OCI-M2 (cell line): ENCODE measurements at regions not wholly inside any gene's neighbourhood (a gene's known extent, or its start where the extent isn't known, plus 50 kb on each side); places are given as distances from the start of the nearest gene placed in this dataset.
"Not testable (repeated sequence)": the region's sequence is repeated elsewhere in the genome, so short reads cannot be mapped to it uniquely, and the experiment has no call there.

ENCODE experiments used
- DNase-seq: peaks from one replicate; lab custom pipeline; 2025; ENCODE audit not compliant: unreplicated experiment; lab: John Stamatoyannopoulos, UW

DNA sequence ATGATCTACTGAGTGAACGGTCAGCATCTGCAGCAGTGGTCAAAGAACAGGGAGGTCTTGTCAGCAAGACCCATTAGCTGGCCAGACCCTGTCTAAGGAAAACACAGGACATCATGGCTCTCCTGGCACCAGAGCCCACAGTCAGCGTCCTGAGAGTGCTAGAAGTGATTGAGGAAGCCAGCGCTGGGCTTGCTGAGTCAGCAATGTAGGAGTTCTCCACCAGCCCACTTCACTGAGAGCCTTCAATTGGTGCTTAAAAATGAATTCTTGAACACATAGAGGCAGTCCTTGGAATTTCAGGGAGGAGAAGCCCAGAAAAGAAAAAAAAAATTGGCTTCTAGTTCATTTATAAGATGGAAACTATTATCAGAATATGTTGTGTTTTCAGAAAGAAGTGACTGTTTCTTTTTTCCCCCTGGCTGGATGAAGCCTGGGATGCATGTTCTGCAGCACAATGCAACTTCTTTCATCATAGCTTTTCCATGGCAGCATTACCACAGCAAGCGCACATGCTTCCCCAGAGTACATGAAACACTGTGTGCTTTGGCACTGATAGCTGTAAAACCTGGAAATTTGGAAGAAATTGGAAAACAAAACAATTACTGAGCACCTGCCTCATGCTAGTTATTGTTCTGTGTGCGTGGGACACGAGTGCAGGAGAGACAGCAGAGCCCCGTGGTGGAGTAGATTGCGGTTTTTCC lies 899.9 kb downstream of the C6orf118 start:
- no peak for DNase-seq

- DNase-seq, result no peak
Measured at GRCh38 chr6:164408868-164409267, 900.5 kb downstream of the C6orf118 start.

DNA sequence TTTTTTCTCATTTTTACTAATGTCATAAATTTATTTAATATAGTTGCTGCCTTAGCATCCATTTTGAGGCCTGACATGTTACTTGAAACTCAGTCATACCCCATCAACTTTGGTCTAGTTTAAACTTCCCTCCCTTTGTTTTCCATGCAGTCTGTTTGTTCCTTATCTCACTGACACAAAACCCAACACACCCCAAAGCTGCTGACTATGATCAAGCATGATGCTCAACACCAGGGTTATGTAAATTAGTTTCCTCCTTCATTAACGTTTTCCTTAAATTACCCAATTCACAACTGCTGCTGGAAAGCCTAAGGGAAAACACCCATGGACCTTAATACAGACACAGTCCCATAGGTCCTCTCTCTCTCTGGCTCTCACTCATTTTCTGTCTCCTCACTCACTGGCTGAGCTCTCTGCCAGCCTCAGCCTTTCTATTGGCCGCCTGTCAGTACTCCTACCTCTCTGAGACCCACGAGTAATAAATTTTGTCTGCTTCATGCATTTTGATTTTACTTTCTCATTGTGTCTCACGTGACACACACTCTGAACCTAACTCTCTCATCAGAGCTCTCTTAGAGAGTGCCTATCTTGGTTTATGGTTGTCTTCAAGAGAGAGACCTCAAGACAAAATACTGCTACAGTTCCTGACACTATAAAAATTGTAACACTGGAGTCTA lies 904.5 kb downstream of the C6orf118 start:
- DNase-seq, result no peak

- no peak for DNase-seq
Measured at GRCh38 chr6:164401871-164402270, 907.5 kb downstream of the C6orf118 start.

GRCh38 chr6:164398647-164399046 lies 910.8 kb downstream of the C6orf118 start:
- no peak for DNase-seq

GRCh38 chr6:164396071-164397047 lies 913.0 kb downstream of the C6orf118 start:
- DNase-seq, result no peak

DNA sequence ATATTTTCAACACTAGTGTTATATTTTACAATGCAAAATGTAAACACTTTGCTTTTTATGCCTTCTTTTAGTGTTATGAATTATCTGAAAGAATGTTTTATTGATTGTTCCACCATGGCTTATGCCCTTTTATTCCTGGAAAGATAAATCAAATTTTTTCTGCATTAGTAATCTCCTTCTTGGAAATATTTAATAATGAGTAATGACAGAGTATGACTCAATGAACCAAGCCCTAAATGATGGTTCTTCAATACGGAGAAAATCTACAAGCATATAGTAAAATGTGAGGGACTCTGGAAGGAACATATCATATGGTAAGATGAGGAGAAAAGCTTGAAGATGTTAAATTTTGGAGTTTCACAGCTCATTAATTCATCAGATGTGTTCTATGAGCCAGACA lies 929.6 kb downstream of the C6orf118 start:
- DNase-seq, result no peak

- no peak for DNase-seq
Measured at GRCh38 chr6:164378330-164378729, 931.1 kb downstream of the C6orf118 start.

DNA sequence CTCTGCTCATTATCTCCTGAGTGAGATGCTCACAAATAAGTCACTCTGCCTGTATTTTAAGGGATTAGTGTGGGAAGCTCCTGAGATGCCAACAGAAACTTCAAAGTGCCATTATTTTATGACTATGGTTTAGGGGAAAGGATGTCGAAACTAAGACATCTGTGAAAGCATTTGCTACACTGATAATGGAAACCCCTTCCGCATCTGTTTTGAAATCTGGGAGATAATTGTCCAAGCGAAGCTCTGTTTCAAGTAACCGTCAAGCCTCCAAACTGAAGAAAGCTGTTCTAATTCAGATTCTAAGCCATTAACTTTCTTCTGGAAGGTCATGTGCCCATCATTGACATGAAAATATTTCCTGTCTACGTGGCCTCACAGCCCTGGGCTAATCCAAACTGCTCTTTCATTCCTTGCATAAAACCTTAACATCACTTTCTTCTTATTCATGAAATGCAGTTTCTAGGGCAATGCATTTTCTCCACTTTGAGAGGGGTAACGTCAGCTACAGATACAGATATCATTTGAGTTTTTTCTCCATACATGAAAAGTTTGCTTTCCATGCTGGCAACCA lies 932.0 kb downstream of the C6orf118 start:
- DNase-seq, result no peak

DNA sequence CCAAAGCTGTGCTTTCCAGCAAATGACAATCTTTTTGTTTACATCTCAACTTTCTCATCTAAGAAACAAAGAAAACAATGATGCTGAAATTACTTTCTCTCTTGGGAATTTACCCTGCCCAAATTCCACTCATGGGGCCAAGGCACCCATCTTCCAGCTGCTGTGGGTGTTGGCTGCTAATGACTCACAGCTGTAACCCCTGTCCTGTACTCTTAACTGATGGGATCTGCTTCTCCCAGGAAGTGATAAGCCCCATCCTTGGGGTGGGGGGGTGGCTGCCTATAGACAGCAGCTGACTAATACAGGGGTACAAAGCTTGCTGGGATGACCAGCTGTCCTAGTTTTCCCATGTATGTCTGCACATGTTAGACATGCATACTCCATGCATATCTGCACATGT lies 938.6 kb downstream of the C6orf118 start:
- DNase-seq, result no peak

- no peak for DNase-seq
Measured at GRCh38 chr6:164359441-164359840, 944.9 kb downstream of the QKI start.

DNA sequence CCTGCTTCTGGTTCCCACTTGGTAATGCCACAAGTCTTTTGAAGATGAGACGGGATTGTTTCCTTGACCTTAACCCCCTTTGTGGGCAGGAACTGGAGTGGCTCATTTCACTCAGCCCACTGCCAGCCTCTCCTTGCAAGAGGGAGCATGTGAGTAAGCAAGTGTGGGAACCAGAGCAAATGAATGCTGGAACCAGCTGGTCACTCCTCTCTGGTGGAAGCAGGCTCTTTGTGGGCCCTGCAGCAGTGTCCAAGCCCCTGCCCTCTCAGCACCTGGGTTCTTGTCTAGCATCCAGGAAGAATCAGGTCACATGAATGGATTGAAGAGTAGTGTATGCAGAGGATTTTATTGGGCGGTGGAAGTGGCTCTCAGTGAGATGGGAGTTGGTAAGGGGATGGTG lies 944.5 kb downstream of the QKI start:
- DNase-seq, result no peak

DNA sequence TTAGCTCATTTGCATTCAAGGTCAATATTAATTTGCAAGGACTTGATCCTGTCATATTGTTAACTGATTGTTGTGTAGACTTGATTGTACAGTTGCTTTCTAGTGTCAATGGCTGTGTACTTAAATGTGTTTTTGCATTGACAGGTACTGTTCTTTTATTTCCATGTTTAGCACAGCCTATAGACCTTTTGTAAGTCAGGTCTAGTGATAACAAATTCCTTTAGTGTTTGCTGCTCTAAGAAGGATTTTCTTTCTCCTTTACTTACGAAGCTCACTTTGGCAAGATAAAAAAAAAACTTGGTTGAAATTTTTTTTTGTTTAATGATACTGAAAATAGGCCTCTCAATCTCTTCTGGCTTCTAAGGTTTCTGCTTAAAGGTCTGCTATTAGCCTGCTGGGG lies 942.3 kb downstream of the QKI start:
- DNase-seq, result no peak

- no peak for DNase-seq
Measured at GRCh38 chr6:164347455-164347854, 932.9 kb downstream of the QKI start.

GRCh38 chr6:164346631-164347030 lies 932.1 kb downstream of the QKI start:
- no peak for DNase-seq

- no peak for DNase-seq
Measured at GRCh38 chr6:164345806-164346496, 931.4 kb downstream of the QKI start.

- DNase-seq, result no peak
Measured at GRCh38 chr6:164345327-164345726, 930.8 kb downstream of the QKI start.

- no peak for DNase-seq
Measured at GRCh38 chr6:164344801-164345291, 930.3 kb downstream of the QKI start.

DNA sequence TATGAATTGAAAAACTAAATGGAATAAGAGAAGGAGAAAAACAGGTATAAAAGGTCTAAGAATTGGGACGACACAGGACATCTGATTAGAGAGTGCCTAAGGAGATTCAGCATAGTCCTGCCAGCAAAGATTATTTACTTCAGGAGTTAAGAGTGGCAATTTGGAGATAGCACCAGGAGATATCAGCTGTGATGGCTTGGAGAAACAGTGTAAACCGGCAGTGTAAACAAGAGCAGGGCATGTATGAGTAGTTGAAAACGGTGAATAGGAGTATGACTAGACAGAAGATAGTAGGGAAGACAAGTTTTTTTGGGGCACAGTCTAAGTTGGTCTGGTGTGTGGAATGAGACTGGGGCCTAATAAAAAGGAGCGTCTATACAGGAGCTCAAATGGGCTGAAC lies 924.9 kb downstream of the QKI start:
- not testable (repeated sequence) for DNase-seq

DNA sequence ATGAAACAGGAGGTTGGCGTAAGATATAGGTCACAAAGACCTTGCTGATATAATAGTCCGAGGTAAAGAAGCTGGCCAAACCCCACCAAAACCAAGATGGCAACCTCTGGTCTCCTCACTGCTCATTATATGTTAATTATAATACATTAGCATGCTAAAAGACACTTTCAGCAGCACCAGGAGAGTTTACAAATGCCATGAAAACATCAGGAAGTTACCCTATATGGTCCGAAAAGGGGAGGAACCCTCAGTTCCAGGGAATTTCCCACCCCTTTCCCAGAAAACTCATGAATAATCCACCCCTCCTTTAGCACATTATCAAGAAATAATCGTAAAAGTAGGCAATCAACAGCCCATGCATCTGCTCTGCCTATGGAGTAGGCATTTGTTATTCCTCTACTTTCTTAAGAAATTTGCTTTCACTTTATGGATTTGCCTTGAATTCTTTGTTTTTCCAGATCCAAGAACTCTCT lies 923.4 kb downstream of the QKI start:
- no peak for DNase-seq
